Uterus (tissue), 3 donors: ENCODE measurements at regions not wholly inside any gene's neighbourhood (a gene's known extent, or its start where the extent isn't known, plus 50 kb on each side); places are given as distances from the start of the nearest gene placed in this dataset.

Experiments
- DNase-seq, 2 donors: peaks; one replicate each; pipeline ENCODE4 v3.0.0-alpha.2; 2019 to 2020
- H3K27ac ChIP-seq, 2 donors: fragments of 200-600 bp; sonication (generic); 1 replicate in 1 of 2; 2 replicates in 1 of 2; pipeline ENCODE4 v1.5.1; 2016 to 2018
- H3K27me3 ChIP-seq, 2 donors: fragments of 200-600 bp; sonication (generic); one replicate each; pipeline ENCODE4 v1.5.1; 2018 to 2019; ENCODE audit warnings: control low read depth in 1 of 2
- H3K36me3 ChIP-seq, 2 donors: fragments of 200-600 bp; sonication (generic); one replicate each; pipeline ENCODE4 v1.5.1; 2019; ENCODE audit warnings: control low read depth in 1 of 2
- H3K4me1 ChIP-seq, 2 donors: fragments of 200-600 bp; sonication (generic); one replicate each; pipeline ENCODE4 v1.5.1; 2018 to 2019; ENCODE audit warnings: control low read depth in 1 of 2
- H3K4me3 ChIP-seq, 2 donors: fragments of 200-600 bp; sonication (generic); 1 replicate in 1 of 2; 2 replicates in 1 of 2; pipeline ENCODE4 v1.5.1; 2018 to 2019; ENCODE audit warnings: mild to moderate bottlenecking in 1 of 2
- H3K9me3 ChIP-seq, 2 donors: fragments of 200-600 bp; sonication (generic); one replicate each; pipeline ENCODE4 v1.5.1; 2019; ENCODE audit warnings: control low read depth in 1 of 2
- POLR2A ChIP-seq, 2 donors: fragments of 450-650 bp; IDR thresholded peaks; one replicate each; pipeline ENCODE4 v1.6.1; 2016; ENCODE audit warnings: antibody characterized with exemption in 2 of 2, mild to moderate bottlenecking in 1 of 2, moderate library complexity in 1 of 2
- intact Hi-C: fragments of 100-400 bp; cut with DNase I; formaldehyde crosslinking; loops from one replicate; pipeline ENCODE4 v1.15.1; 2023; ENCODE audit warnings: low total_unique reads
- TF ChIP-seq, protein P1 (sequence below), 4 experiments: fragments of 200-600 bp in 2 of 4; fragments of 450-650 bp in 2 of 4; sonication (generic) in 2 of 4; IDR thresholded peaks; one replicate each; pipeline ENCODE4 v1.5.1; 2016 to 2019; ENCODE audit warnings: antibody characterized with exemption in 4 of 4, mild to moderate bottlenecking in 2 of 4, moderate library complexity in 1 of 4
- donor health status: DM: yes; HTN: yes; CAD: no.

DNA sequence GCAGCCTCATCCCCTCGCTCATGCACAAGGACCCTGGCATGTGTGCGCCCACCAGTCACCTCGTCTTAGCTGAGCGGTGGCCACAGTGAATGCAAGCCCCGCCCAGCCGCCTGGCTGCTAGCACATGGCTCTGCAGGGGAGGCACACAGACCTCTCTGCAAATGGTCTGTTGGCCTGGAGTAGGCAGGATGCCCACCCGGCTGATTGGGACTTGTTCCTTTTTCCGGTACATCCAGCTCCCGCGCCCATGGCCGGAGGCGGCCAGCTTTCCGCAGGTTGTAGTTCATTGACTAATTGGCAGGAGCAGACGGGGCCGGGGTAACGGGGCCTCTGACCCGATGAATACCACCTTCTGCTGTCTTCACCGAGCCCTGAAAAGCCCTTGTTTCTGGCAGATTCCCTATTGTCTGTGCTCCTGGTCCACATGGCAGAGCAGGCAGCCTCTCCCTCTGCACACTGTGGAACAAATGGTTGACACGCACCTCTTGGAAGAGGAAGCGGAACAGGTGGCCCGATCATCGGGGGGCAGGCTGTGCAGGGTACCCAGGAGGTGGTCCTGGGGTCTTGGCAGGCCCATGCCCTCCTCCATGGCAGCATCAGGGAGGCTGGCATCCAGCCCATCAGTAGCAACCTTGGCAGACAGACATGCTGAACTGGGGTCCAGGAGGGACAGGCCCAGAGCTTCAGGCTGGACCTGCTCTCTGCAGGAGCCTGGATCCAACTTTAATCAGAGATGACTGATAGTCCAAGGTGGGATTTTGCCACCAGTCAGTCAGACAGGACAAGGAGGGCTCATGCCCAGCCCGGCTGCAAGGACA is 1512.0 kb downstream of the BRD1 start:
- H3K27me3 ChIP-seq, result no peaks in the 10 kb centered on the region
- peak in 1 of 2 donors; percentile 8 for DNase-seq
- H3K4me1 ChIP-seq, result no peaks in the 10 kb centered on the region
- no peak overlapping the region for H3K27ac ChIP-seq
- TF ChIP-seq POLR2A (IDR thresholded peaks at IDR 0.05), result no peak
- TF ChIP-seq, protein P1, sequence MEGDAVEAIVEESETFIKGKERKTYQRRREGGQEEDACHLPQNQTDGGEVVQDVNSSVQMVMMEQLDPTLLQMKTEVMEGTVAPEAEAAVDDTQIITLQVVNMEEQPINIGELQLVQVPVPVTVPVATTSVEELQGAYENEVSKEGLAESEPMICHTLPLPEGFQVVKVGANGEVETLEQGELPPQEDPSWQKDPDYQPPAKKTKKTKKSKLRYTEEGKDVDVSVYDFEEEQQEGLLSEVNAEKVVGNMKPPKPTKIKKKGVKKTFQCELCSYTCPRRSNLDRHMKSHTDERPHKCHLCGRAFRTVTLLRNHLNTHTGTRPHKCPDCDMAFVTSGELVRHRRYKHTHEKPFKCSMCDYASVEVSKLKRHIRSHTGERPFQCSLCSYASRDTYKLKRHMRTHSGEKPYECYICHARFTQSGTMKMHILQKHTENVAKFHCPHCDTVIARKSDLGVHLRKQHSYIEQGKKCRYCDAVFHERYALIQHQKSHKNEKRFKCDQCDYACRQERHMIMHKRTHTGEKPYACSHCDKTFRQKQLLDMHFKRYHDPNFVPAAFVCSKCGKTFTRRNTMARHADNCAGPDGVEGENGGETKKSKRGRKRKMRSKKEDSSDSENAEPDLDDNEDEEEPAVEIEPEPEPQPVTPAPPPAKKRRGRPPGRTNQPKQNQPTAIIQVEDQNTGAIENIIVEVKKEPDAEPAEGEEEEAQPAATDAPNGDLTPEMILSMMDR (IDR thresholded peaks at IDR 0.05), result no peak
- intact Hi-C loops, result no loop called here
- no peak overlapping the region for H3K4me3 ChIP-seq
- H3K9me3 ChIP-seq, result no peaks in the 10 kb centered on the region
- H3K36me3 ChIP-seq, result no peaks in the 10 kb centered on the region

DNA sequence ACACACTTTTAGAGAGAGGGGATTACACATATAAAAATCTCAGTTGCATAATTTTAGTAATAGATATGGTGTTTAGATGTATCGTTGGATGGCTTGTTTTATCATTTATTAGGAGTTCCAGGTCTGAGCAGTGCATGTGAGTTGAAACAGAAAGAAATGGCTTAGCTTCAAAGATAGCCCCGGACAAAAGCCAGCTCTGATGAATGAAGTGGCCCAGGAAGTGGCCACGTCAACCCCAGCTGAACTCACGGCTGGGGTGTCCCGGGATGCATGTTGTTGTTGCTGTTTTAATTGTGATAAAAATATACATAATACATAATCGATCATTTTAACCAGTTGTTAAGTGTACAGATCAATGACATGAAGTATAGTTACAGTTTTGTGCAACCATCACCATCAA is 1513.6 kb downstream of the BRD1 start:
- H3K27me3 ChIP-seq, result no peaks in the 10 kb centered on the region

DNA sequence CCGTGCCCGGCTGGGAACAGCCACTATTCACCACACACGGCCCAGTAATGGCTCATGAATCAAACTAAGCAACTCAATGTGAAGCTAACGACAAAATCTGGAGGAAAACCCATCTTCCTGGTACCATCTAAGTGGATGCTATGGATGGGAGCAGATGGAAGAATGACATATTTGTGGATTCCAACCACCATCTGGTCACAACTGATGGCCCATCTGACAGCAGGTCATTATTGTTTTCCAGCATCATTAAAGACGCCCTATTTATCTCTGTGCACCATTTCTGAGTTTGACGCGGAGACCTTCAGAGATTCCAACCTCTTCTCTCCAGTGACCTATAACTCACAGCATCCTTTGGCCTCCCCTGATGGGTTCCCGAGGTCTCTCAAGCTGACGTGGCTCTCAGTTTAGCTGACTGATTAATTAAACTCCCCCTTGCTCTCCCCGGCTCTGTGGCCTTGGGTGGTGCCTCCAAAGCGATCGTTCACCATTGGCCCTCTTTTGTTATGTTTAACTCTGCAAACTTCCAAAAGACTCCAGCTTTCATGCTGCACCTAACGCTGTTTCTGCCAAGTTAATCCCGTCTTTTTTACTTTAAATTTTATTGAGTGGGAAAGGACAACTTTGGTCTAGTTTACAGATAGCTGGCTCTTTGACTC is 1514.4 kb downstream of the BRD1 start:
- Histone ChIP-seq H3K4me1 (no peaks in the 10 kb centered on the region), H3K9me3 (no peaks in the 10 kb centered on the region), H3K36me3 (no peaks in the 10 kb centered on the region), H3K27ac (no peak overlapping the region), H3K27me3 (no peaks in the 10 kb centered on the region), H3K4me3 (no peak overlapping the region)
- no peak for DNase-seq
- intact Hi-C loops, result no loop called here
- TF ChIP-seq POLR2A (IDR thresholded peaks at IDR 0.05), result no peak
- TF ChIP-seq, protein P1 (IDR thresholded peaks at IDR 0.05), result no peak

More for the DNA sequence above, 1513.6 kb downstream of the BRD1 start:
- Histone ChIP-seq H3K27ac (no peak overlapping the region), H3K4me3 (no peak overlapping the region), H3K9me3 (no peaks in the 10 kb centered on the region), H3K4me1 (no peaks in the 10 kb centered on the region), H3K36me3 (no peaks in the 10 kb centered on the region)
- TF ChIP-seq, protein P1 (IDR thresholded peaks at IDR 0.05), result no peak
- no peak for TF ChIP-seq POLR2A (IDR thresholded peaks at IDR 0.05)
- intact Hi-C loops, result no loop called here
- no peak for DNase-seq

DNA sequence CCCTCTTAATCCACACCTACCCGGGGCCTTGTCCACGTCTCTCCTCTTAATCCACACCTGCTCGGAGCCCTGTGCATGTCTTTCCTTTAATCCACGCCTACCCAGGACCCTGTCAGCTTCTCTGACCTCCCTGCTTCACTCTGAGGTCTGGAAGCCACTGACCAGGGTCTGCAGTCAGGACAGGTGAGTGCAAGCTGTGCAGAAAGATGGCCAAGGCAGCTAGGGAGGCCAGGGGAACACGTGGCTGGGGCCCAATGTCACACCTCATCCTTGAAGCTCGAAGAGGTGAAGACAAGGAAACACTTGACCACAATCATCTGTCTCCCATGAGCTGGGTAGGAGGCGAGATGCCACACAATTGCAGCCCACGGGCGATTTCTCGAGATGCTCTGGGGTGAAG is 1516.9 kb downstream of the BRD1 start:
- Histone ChIP-seq H3K9me3 (no peaks in the 10 kb centered on the region), H3K27me3 (no peaks in the 10 kb centered on the region), H3K4me1 (no peaks in the 10 kb centered on the region), H3K36me3 (no peaks in the 10 kb centered on the region), H3K4me3 (no peak overlapping the region), H3K27ac (no peak overlapping the region)
- TF ChIP-seq, protein P1 (IDR thresholded peaks at IDR 0.05), result no peak
- no peak for TF ChIP-seq POLR2A (IDR thresholded peaks at IDR 0.05)
- DNase-seq, result no peak
- intact Hi-C loops, result no loop called here

DNA sequence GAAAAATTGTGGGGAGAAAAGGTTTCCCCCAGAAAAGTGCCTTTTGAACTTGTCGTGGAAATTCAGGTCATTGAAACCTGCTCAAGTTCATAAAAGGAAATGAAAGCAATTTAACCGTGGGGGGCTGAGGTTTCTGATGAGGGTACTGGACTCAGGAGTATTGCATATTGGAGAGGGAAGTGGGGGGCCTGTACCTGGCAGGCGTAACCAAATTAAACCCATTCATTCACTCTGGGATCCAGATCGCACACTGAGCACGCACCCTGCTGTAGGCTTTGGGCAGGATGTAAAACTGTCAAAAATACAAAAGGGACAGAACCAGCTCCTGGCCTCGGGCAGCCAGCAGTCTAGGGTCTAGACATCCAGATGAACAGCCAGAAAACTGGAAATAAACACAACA is 1517.4 kb downstream of the BRD1 start:
- TF ChIP-seq, protein P1 (IDR thresholded peaks at IDR 0.05), result no peak
- DNase-seq, result no peak
- H3K27me3 ChIP-seq, result no peaks in the 10 kb centered on the region
- H3K4me1 ChIP-seq, result no peaks in the 10 kb centered on the region
- no peak overlapping the region for H3K27ac ChIP-seq
- intact Hi-C loops, result no loop called here
- no peaks in the 10 kb centered on the region for H3K9me3 ChIP-seq
- no peak overlapping the region for H3K4me3 ChIP-seq
- H3K36me3 ChIP-seq, result no peaks in the 10 kb centered on the region
